ENCODE measurements at regions not wholly inside any gene's neighbourhood (a gene's known extent, or its start where the extent isn't known, plus 50 kb on each side); places are given as distances from the start of the nearest gene placed in this dataset.
"Not testable (repeated sequence)": the region's sequence is repeated elsewhere in the genome, so short reads cannot be mapped to it uniquely, and the experiment has no call there.

GRCh38 chr22:27302501-27302900 is 499.1 kb downstream of the MN1 start:
- ATAC-seq (ENCODE audit: poor library complexity) (no peak), DNase-seq (no peak)
- intact Hi-C loops (cut with DNase I), result no loop called here

- ATAC-seq (ENCODE audit: poor library complexity), result no peak
- intact Hi-C loops (cut with DNase I), result no loop called here
- no peak for DNase-seq
Measured at GRCh38 chr22:27303718-27304117, 497.8 kb downstream of the MN1 start.

- DNase-seq, result no peak
- no peak for ATAC-seq (ENCODE audit: poor library complexity)
- intact Hi-C loops (cut with DNase I), result no loop called here
Measured at GRCh38 chr22:27306771-27307170, 494.8 kb downstream of the MN1 start.

GRCh38 chr22:27307545-27308247 is 493.9 kb downstream of the MN1 start:
- ATAC-seq (ENCODE audit: poor library complexity) (peak; percentile 38), DNase-seq (no peak)
- intact Hi-C loops (cut with DNase I), result no loop called here

GRCh38 chr22:27308513-27308912 is 493.0 kb downstream of the MN1 start:
- no peak for ATAC-seq (ENCODE audit: poor library complexity)
- no peak for DNase-seq
- intact Hi-C loops (cut with DNase I), result no loop called here

GRCh38 chr22:27309697-27310096 is 491.9 kb downstream of the MN1 start:
- intact Hi-C loops (cut with DNase I), result no loop called here
- DNase-seq (no peak), ATAC-seq (ENCODE audit: poor library complexity) (no peak)

- intact Hi-C loops (cut with DNase I), result no loop called here
- no peak for DNase-seq
- no peak for ATAC-seq (ENCODE audit: poor library complexity)
Measured at GRCh38 chr22:27310966-27311697, 490.4 kb downstream of the MN1 start.

GRCh38 chr22:27311698-27312550 is 489.6 kb downstream of the MN1 start:
- ATAC-seq (ENCODE audit: poor library complexity), result no peak
- intact Hi-C loops (cut with DNase I), result no loop called here
- DNase-seq, result no peak

- ATAC-seq (ENCODE audit: poor library complexity), result no peak
Measured at GRCh38 chr22:27312565-27312964, 489.0 kb downstream of the MN1 start.

GRCh38 chr22:27312966-27313855 is 488.3 kb downstream of the MN1 start:
- no peak for ATAC-seq (ENCODE audit: poor library complexity)
- DNase-seq, result no peak
- intact Hi-C loops (cut with DNase I), result no loop called here

More at GRCh38 chr22:27312565-27312964, 489.0 kb downstream of the MN1 start:
- intact Hi-C loops (cut with DNase I), result no loop called here
- DNase-seq, result no peak

GRCh38 chr22:27314276-27314807 is 487.2 kb downstream of the MN1 start:
- intact Hi-C loops (cut with DNase I), result no loop called here
- ATAC-seq (ENCODE audit: poor library complexity), result no peak
- DNase-seq, result no peak

GRCh38 chr22:27315833-27316232 is 485.7 kb downstream of the MN1 start:
- no peak for DNase-seq
- intact Hi-C loops (cut with DNase I), result no loop called here
- ATAC-seq (ENCODE audit: poor library complexity), result no peak

GRCh38 chr22:27317096-27317495 is 484.5 kb downstream of the MN1 start:
- ATAC-seq (ENCODE audit: poor library complexity) (no peak), DNase-seq (no peak)
- intact Hi-C loops (cut with DNase I), result no loop called here

GRCh38 chr22:27317971-27318428 is 483.6 kb downstream of the MN1 start:
- intact Hi-C loops (cut with DNase I), result no loop called here
- DNase-seq (no peak), ATAC-seq (ENCODE audit: poor library complexity) (peak; percentile 36)

GRCh38 chr22:27318516-27318915 is 483.0 kb downstream of the MN1 start:
- DNase-seq, result no peak
- intact Hi-C loops (cut with DNase I), result no loop called here
- peak; percentile 91 for ATAC-seq (ENCODE audit: poor library complexity)

- ATAC-seq (ENCODE audit: poor library complexity) (no peak), DNase-seq (no peak)
- intact Hi-C loops (cut with DNase I), result no loop called here
Measured at GRCh38 chr22:27323661-27324060, 477.9 kb downstream of the MN1 start.

GRCh38 chr22:27324908-27325307 is 476.6 kb downstream of the MN1 start:
- ATAC-seq (ENCODE audit: poor library complexity); DNase-seq; intact Hi-C loops (cut with DNase I): not testable (repeated sequence)

- intact Hi-C loops (cut with DNase I), result no loop called here
- ATAC-seq (ENCODE audit: poor library complexity) (no peak), DNase-seq (no peak)
Measured at GRCh38 chr22:27327497-27327896, 474.1 kb downstream of the MN1 start.

Measured in Right ventricle myocardium superior (tissue), 1 donor.